CD14-positive monocyte (primary cell): ENCODE measurements at regions not wholly inside any gene's neighbourhood (a gene's known extent, or its start where the extent isn't known, plus 50 kb on each side); places are given as distances from the start of the nearest gene placed in this dataset.

ENCODE experiments used
- DNase-seq, 3 donors: peaks; one replicate each; pipeline ENCODE4 v3.0.0-alpha.2; 2011 to 2022
- H2AFZ ChIP-seq: 2 replicates; pipeline ENCODE4 v1.6.0; 2012; ENCODE audit warnings: mild to moderate bottlenecking, low read depth, low read length, inconsistent platforms; ENCODE audit not compliant: insufficient read depth, poor library complexity, severe bottlenecking
- H3K27ac ChIP-seq, 2 donors: 1 replicate in 1 of 2; 2 replicates in 1 of 2; pipeline ENCODE4 v1.5.1; 2012 to 2013; ENCODE audit warnings: low read length in 2 of 2, control low read depth in 1 of 2, inconsistent platforms in 1 of 2, low read depth in 1 of 2, mild to moderate bottlenecking in 1 of 2
- H3K27me3 ChIP-seq, 2 donors: one replicate each; pipeline versions ENCODE4 v1.6.0 to v1.6.1; 2011 to 2013; ENCODE audit warnings: low read length in 2 of 2; ENCODE audit not compliant: control insufficient read depth in 2 of 2, insufficient read depth in 2 of 2
- H3K36me3 ChIP-seq, 2 donors: replicated peaks in 1 of 2; 1 replicate in 1 of 2; 2 replicates in 1 of 2; pipeline versions ENCODE4 v1.5.1 to v1.6.1; 2012 to 2013; ENCODE audit warnings: low read length in 2 of 2, control low read depth in 1 of 2, inconsistent platforms in 1 of 2, mild to moderate bottlenecking in 1 of 2; ENCODE audit not compliant: insufficient read depth in 2 of 2, control insufficient read depth in 1 of 2
- H3K4me1 ChIP-seq, 2 donors: 1 replicate in 1 of 2; 2 replicates in 1 of 2; pipeline versions ENCODE4 v1.5.1 to v1.6.1; 2012 to 2013; ENCODE audit warnings: low read length in 2 of 2, control low read depth in 1 of 2, inconsistent platforms in 1 of 2, mild to moderate bottlenecking in 1 of 2, moderate library complexity in 1 of 2; ENCODE audit not compliant: insufficient read depth in 2 of 2, control insufficient read depth in 1 of 2
- H3K4me2 ChIP-seq: replicated peaks from 2 replicates; pipeline ENCODE3; 2012; ENCODE audit warnings: low read length, moderate library complexity, mild to moderate bottlenecking; ENCODE audit not compliant: poor library complexity, severe bottlenecking; ENCODE audit errors: extremely low read depth
- H3K4me3 ChIP-seq, 3 experiments: fragments of 200-600 bp in 1 of 3; sonication (generic) in 1 of 3; replicated peaks in 1 of 3; 1 replicate in 2 of 3; 2 replicates in 1 of 3; pipeline ENCODE4 v1.5.1; 2011 to 2013; ENCODE audit warnings: low read length in 3 of 3, mild to moderate bottlenecking in 3 of 3, control low read depth in 2 of 3, low read depth in 2 of 3, inconsistent platforms in 1 of 3, moderate library complexity in 1 of 3
- H3K79me2 ChIP-seq: 2 replicates; pipeline ENCODE4 v1.6.0; 2012; ENCODE audit warnings: mild to moderate bottlenecking, control low read depth, inconsistent platforms, low read length, moderate library complexity; ENCODE audit not compliant: insufficient read depth
- H3K9ac ChIP-seq: 2 replicates; pipeline ENCODE4 v1.6.0; 2017; ENCODE audit warnings: low read length, mild to moderate bottlenecking; ENCODE audit not compliant: insufficient read depth, poor library complexity, severe bottlenecking
- H3K9me3 ChIP-seq, 2 donors: replicated peaks in 1 of 2; 1 replicate in 1 of 2; 2 replicates in 1 of 2; pipeline versions ENCODE4 v1.5.1 to v1.6.1; 2012 to 2013; ENCODE audit warnings: low read length in 2 of 2, control low read depth in 1 of 2; ENCODE audit not compliant: control insufficient read depth in 1 of 2, insufficient read depth in 1 of 2
- H4K20me1 ChIP-seq: 2 replicates; pipeline ENCODE4 v1.6.0; 2012; ENCODE audit warnings: mild to moderate bottlenecking, low read length, control low read depth, moderate library complexity; ENCODE audit not compliant: insufficient read depth
- H3K27ac Mint-ChIP-seq, 7 donors: one replicate each; pipeline ENCODE4 v1.8.0; 2020; ENCODE audit warnings: mild to moderate bottlenecking in 7 of 7, mixed read lengths in 7 of 7, moderate library complexity in 6 of 7, inconsistent platforms in 2 of 7
- H3K27me3 Mint-ChIP-seq, 3 donors: one replicate each; pipeline ENCODE4 v1.8.0; 2021 to 2022; ENCODE audit warnings: low read depth in 3 of 3, mild to moderate bottlenecking in 3 of 3, mixed read lengths in 3 of 3, moderate library complexity in 3 of 3, inconsistent platforms in 1 of 3
- H3K36me3 Mint-ChIP-seq, 2 donors: one replicate each; pipeline ENCODE4 v1.8.0; 2020; ENCODE audit warnings: mixed read lengths in 2 of 2, inconsistent platforms in 1 of 2, mild to moderate bottlenecking in 1 of 2
- H3K4me1 Mint-ChIP-seq: one replicate; pipeline ENCODE4 v1.8.0; 2020; ENCODE audit warnings: mild to moderate bottlenecking, mixed read lengths
- H3K4me3 Mint-ChIP-seq, 2 donors: one replicate each; pipeline ENCODE4 v1.8.0; 2020; ENCODE audit warnings: mild to moderate bottlenecking in 2 of 2, mixed read lengths in 2 of 2, moderate library complexity in 1 of 2
- H3K9me3 Mint-ChIP-seq, 7 donors: one replicate each; pipeline ENCODE4 v1.8.0; 2020 to 2022; ENCODE audit warnings: mixed read lengths in 7 of 7, mild to moderate bottlenecking in 6 of 7, moderate library complexity in 6 of 7, inconsistent platforms in 2 of 7
- CTCF ChIP-seq: fragments of 200-600 bp; IDR thresholded peaks from one replicate; pipeline ENCODE4 v1.8.0; 2022; ENCODE audit warnings: antibody characterized with exemption, mild to moderate bottlenecking
- WGBS: methylation state at CpG from one replicate; pipeline ENCODE4 v1.1.5; 2013; ENCODE audit warnings: missing lambda C conversion rate; ENCODE audit not compliant: insufficient coverage; 5-methylcytosine and 5-hydroxymethylcytosine counted together
- intact Hi-C, 2 donors: fragments of 100-400 bp; cut with micrococcal nuclease; formaldehyde crosslinking; loops; one replicate each; pipeline versions ENCODE4 v1.15.0 to v1.15.1; 2023

- TF ChIP-seq CTCF: no peak
- no peaks in the 10 kb centered on the region for H3K27me3 ChIP-seq
- no peaks in the 10 kb centered on the region for H3K36me3 ChIP-seq
- no peak overlapping the region for H3K9ac ChIP-seq
- no peak overlapping the region for H3K4me2 ChIP-seq
- WGBS: no CpG with 5 or more reads among the region's 2 CpGs
- Mint-ChIP-seq H3K36me3 (no peaks in the 10 kb centered on the region), H3K4me1 (no peaks in the 10 kb centered on the region), H3K4me3 (no peak overlapping the region), H3K9me3 (peaks cover 0 to 8% (median 0%) of the 10 kb centered on the region in 7 donors), H3K27ac (no peak overlapping the region), H3K27me3 (no peaks in the 10 kb centered on the region)
- H3K27ac ChIP-seq: no peak overlapping the region
- no peaks in the 10 kb centered on the region for H3K79me2 ChIP-seq
- H2AFZ ChIP-seq: no peak overlapping the region
- intact Hi-C loops: no loop called here
- no peak overlapping the region for H3K4me3 ChIP-seq
- no peaks in the 10 kb centered on the region for H4K20me1 ChIP-seq
- no peaks in the 10 kb centered on the region for H3K4me1 ChIP-seq
- no peaks in the 10 kb centered on the region for H3K9me3 ChIP-seq
- DNase-seq: no peak
Observed at GRCh38 chr5:105963696-105964255, 1707.0 kb downstream of the EFNA5 start.

DNA sequence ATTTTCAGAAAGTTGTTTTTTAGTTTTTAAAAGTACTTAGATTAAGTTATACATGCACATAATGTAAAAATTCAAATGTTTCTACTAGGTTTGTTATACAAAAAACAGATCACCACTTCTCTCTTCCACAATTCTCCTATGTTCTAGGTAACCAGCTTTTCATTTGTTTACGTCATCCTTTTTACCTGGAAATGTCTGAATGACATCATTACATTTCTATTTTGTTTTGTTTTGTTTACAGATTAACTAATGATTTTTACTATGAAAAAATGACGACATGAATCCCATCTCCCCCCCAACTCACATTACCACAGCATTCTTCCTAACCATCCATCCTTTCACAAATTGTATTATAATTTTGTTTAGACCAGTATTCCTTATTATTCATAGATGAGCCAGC lies 1709.2 kb downstream of the EFNA5 start:
- Histone ChIP-seq H3K9ac (no peak overlapping the region), H4K20me1 (no peaks in the 10 kb centered on the region), H3K4me3 (no peak overlapping the region), H3K27me3 (no peaks in the 10 kb centered on the region), H3K36me3 (no peaks in the 10 kb centered on the region), H3K27ac (no peak overlapping the region), H3K79me2 (no peaks in the 10 kb centered on the region), H3K9me3 (no peaks in the 10 kb centered on the region), H2AFZ (no peak overlapping the region), H3K4me2 (no peak overlapping the region), H3K4me1 (no peaks in the 10 kb centered on the region)
- Mint-ChIP-seq H3K27ac (no peak overlapping the region), H3K9me3 (peaks cover 0 to 5% (median 0%) of the 10 kb centered on the region in 7 donors), H3K36me3 (no peaks in the 10 kb centered on the region), H3K4me1 (no peaks in the 10 kb centered on the region), H3K4me3 (no peak overlapping the region), H3K27me3 (no peaks in the 10 kb centered on the region)
- DNase-seq: no peak
- no peak for TF ChIP-seq CTCF
- WGBS: no CpG with 5 or more reads among the region's 2 CpGs
- intact Hi-C loops: no loop called here
